Loucy (cell line): ENCODE measurements at regions not wholly inside any gene's neighbourhood (a gene's known extent, or its start where the extent isn't known, plus 50 kb on each side); places are given as distances from the start of the nearest gene placed in this dataset.

Source experiments
- H2AFZ ChIP-seq: fragments of 200-600 bp; sonication (generic); 2 replicates; pipeline ENCODE4 v1.6.0; 2016; ENCODE audit warnings: antibody characterized with exemption, mild to moderate bottlenecking, low read length, moderate library complexity
- H3F3A ChIP-seq: fragments of 200-600 bp; 2 replicates; pipeline ENCODE4 v1.6.0; 2016; ENCODE audit warnings: antibody characterized with exemption, low read depth, mild to moderate bottlenecking
- H3K27me3 ChIP-seq: fragments of 200-600 bp; sonication (generic); 2 replicates; pipeline ENCODE4 v1.6.1; 2014; ENCODE audit warnings: low read length, mild to moderate bottlenecking; ENCODE audit not compliant: insufficient read depth, poor library complexity, severe bottlenecking
- H3K36me3 ChIP-seq: fragments of 200-600 bp; sonication (generic); 2 replicates; pipeline ENCODE4 v1.6.1; 2016; ENCODE audit warnings: low read length; ENCODE audit not compliant: insufficient read depth
- H3K4me1 ChIP-seq: fragments of 200-600 bp; sonication (generic); 2 replicates; pipeline ENCODE4 v1.5.1; 2014; ENCODE audit warnings: low read length, mild to moderate bottlenecking; ENCODE audit not compliant: insufficient read depth, poor library complexity, severe bottlenecking
- H3K4me2 ChIP-seq: fragments of 200-600 bp; sonication (generic); 2 replicates; pipeline ENCODE4 v1.6.0; 2014; ENCODE audit warnings: antibody characterized with exemption, low read length, low read depth, mild to moderate bottlenecking; ENCODE audit not compliant: poor library complexity, severe bottlenecking
- H3K4me3 ChIP-seq: fragments of 200-600 bp; sonication (generic); 2 replicates; pipeline ENCODE4 v1.5.1; 2014; ENCODE audit warnings: low read length, mild to moderate bottlenecking, mixed read lengths; ENCODE audit not compliant: poor library complexity, severe bottlenecking
- H3K79me2 ChIP-seq: fragments of 200-600 bp; sonication (generic); 2 replicates; pipeline ENCODE4 v1.6.1; 2014; ENCODE audit warnings: low read length; ENCODE audit not compliant: insufficient read depth
- H3K9ac ChIP-seq: fragments of 200-600 bp; sonication (generic); 2 replicates; pipeline ENCODE4 v1.6.0; 2014; ENCODE audit warnings: mild to moderate bottlenecking, low read depth, low read length, moderate library complexity; ENCODE audit not compliant: poor library complexity, severe bottlenecking
- H3K9me2 ChIP-seq: fragments of 200-600 bp; sonication (generic); replicated peaks from 2 replicates; pipeline ENCODE4 v1.6.1; 2016; ENCODE audit warnings: low read depth, low read length, mixed read lengths
- H3K9me3 ChIP-seq: fragments of 200-600 bp; sonication (generic); 2 replicates; pipeline ENCODE4 v1.6.1; 2014; ENCODE audit warnings: mild to moderate bottlenecking, antibody characterized with exemption, low read length, low read depth; ENCODE audit not compliant: insufficient read depth
- H4K20me1 ChIP-seq: fragments of 200-600 bp; sonication (generic); 2 replicates; pipeline ENCODE4 v1.6.0; 2014; ENCODE audit warnings: antibody characterized with exemption, low read length, mild to moderate bottlenecking; ENCODE audit not compliant: insufficient read depth, poor library complexity, severe bottlenecking
- CTCF ChIP-seq: fragments of 200-600 bp; sonication (generic); conservative IDR thresholded peaks from 2 replicates; pipeline ENCODE4 v1.5.1; 2014; ENCODE audit warnings: mild to moderate bottlenecking, antibody characterized with exemption, low read length
- EZH2phosphoT487 ChIP-seq: fragments of 200-600 bp; IDR thresholded peaks from 2 replicates; pipeline ENCODE4 v1.6.1; 2018; ENCODE audit warnings: antibody characterized with exemption, mild to moderate bottlenecking, moderate library complexity, borderline replicate concordance

- H3K79me2 ChIP-seq, result no peaks in the 10 kb centered on the region
- H3K27me3 ChIP-seq, result no peaks in the 10 kb centered on the region
- no peaks in the 10 kb centered on the region for H3K4me1 ChIP-seq
- H3K9me2 ChIP-seq, result no peaks in the 10 kb centered on the region
- no peaks in the 10 kb centered on the region for H4K20me1 ChIP-seq
- H2AFZ ChIP-seq, result no peak overlapping the region
- H3K9me3 ChIP-seq, result no peaks in the 10 kb centered on the region
- TF ChIP-seq EZH2phosphoT487, result no peak
- TF ChIP-seq CTCF, result no peak
- no peak overlapping the region for H3K4me2 ChIP-seq
- no peaks in the 10 kb centered on the region for H3F3A ChIP-seq
- H3K36me3 ChIP-seq, result no peaks in the 10 kb centered on the region
- no peak overlapping the region for H3K9ac ChIP-seq
- no peak overlapping the region for H3K4me3 ChIP-seq
These were observed 132.8 kb upstream of the CYRIA start for GRCh38 chr2:16798472-16798871.

- no peak overlapping the region for H3K9ac ChIP-seq
- H3K4me2 ChIP-seq, result no peak overlapping the region
- no peak overlapping the region for H3K4me3 ChIP-seq
- no peaks in the 10 kb centered on the region for H3F3A ChIP-seq
- no peaks in the 10 kb centered on the region for H3K79me2 ChIP-seq
- TF ChIP-seq EZH2phosphoT487 (no peak), CTCF (no peak)
- H3K4me1 ChIP-seq, result no peaks in the 10 kb centered on the region
- no peaks in the 10 kb centered on the region for H3K36me3 ChIP-seq
- H3K27me3 ChIP-seq, result no peaks in the 10 kb centered on the region
- no peaks in the 10 kb centered on the region for H3K9me3 ChIP-seq
- no peaks in the 10 kb centered on the region for H4K20me1 ChIP-seq
- no peaks in the 10 kb centered on the region for H3K9me2 ChIP-seq
- H2AFZ ChIP-seq, result no peak overlapping the region
These were observed 125.9 kb upstream of the CYRIA start for GRCh38 chr2:16791496-16791895.

- H3K4me3 ChIP-seq, result no peak overlapping the region
- H3K27me3 ChIP-seq, result no peaks in the 10 kb centered on the region
- TF ChIP-seq CTCF (no peak), EZH2phosphoT487 (no peak)
- H2AFZ ChIP-seq, result no peak overlapping the region
- H3K4me1 ChIP-seq, result no peaks in the 10 kb centered on the region
- H3K9ac ChIP-seq, result no peak overlapping the region
- no peaks in the 10 kb centered on the region for H3K9me3 ChIP-seq
- H3K4me2 ChIP-seq, result no peak overlapping the region
- H4K20me1 ChIP-seq, result no peaks in the 10 kb centered on the region
- H3K36me3 ChIP-seq, result no peaks in the 10 kb centered on the region
- H3K79me2 ChIP-seq, result no peaks in the 10 kb centered on the region
- H3F3A ChIP-seq, result no peaks in the 10 kb centered on the region
- H3K9me2 ChIP-seq, result no peaks in the 10 kb centered on the region
These were observed 119.5 kb upstream of the CYRIA start for GRCh38 chr2:16785149-16785548.
